ENCODE measurements at regions not wholly inside any gene's neighbourhood (a gene's known extent, or its start where the extent isn't known, plus 50 kb on each side); places are given as distances from the start of the nearest gene placed in this dataset.
A peak's percentile ranks its signal among the peaks of the same experiment; 100 is the strongest.

- TF ChIP-seq TEAD4 (IDR thresholded peaks at IDR 0.05) = no peak
- TF ChIP-seq MAX (IDR thresholded peaks at IDR 0.05) = no peak
- TF ChIP-seq CREB1 (IDR thresholded peaks at IDR 0.05; ENCODE audit: low read depth) = no peak
- no peak for TF ChIP-seq NFIC (IDR thresholded peaks at IDR 0.05)
- TF ChIP-seq ZBTB7A (IDR thresholded peaks at IDR 0.05; ENCODE audit: low read depth) = no peak
- TF ChIP-seq TCF12 (IDR thresholded peaks at IDR 0.05; ENCODE audit: low read depth) = no peak
- no peak for TF ChIP-seq TAF1 (IDR thresholded peaks at IDR 0.05; ENCODE audit: low read depth)
- TF ChIP-seq REST (IDR thresholded peaks at IDR 0.05; ENCODE audit: low read depth) = no peak
- TF ChIP-seq EP300 (IDR thresholded peaks at IDR 0.05; ENCODE audit: borderline replicate concordance) = no peak
- TF ChIP-seq YY1 (IDR thresholded peaks at IDR 0.05; ENCODE audit: low read depth) = no peak
- TF ChIP-seq USF1 (IDR thresholded peaks at IDR 0.05) = no peak
- TF ChIP-seq FOXM1 (IDR thresholded peaks at IDR 0.05; ENCODE audit: borderline replicate concordance, low read depth) = no peak
- no peak for TF ChIP-seq EGR1 (IDR thresholded peaks at IDR 0.05)
- TF ChIP-seq RAD21 (IDR thresholded peaks at IDR 0.05; ENCODE audit: low read depth) = no peak
- TF ChIP-seq CEBPB (IDR thresholded peaks at IDR 0.05) = no peak
Measured at GRCh38 chr17:70750983-70751382, 581.7 kb downstream of the KCNJ2 start.

- TF ChIP-seq TCF12 (IDR thresholded peaks at IDR 0.05; ENCODE audit: low read depth) = peak; percentile 70
- 0 out of 2 replicates have a peak, but pooled peaks have one; percentile 15 for TF ChIP-seq NFIC (IDR thresholded peaks at IDR 0.05)
- TF ChIP-seq CEBPB (IDR thresholded peaks at IDR 0.05) = peak; percentile 95
- no peak for TF ChIP-seq USF1 (IDR thresholded peaks at IDR 0.05)
- TF ChIP-seq RAD21 (IDR thresholded peaks at IDR 0.05; ENCODE audit: low read depth) = no peak
- no peak for TF ChIP-seq TAF1 (IDR thresholded peaks at IDR 0.05; ENCODE audit: low read depth)
- TF ChIP-seq YY1 (IDR thresholded peaks at IDR 0.05; ENCODE audit: low read depth) = no peak
- TF ChIP-seq EP300 (IDR thresholded peaks at IDR 0.05; ENCODE audit: borderline replicate concordance) = peak; percentile 77
- peak; percentile 43; the same call in 1 of the 2 replicates for TF ChIP-seq TEAD4 (IDR thresholded peaks at IDR 0.05)
- TF ChIP-seq EGR1 (IDR thresholded peaks at IDR 0.05) = no peak
- no peak for TF ChIP-seq ZBTB7A (IDR thresholded peaks at IDR 0.05; ENCODE audit: low read depth)
- no peak for TF ChIP-seq CREB1 (IDR thresholded peaks at IDR 0.05; ENCODE audit: low read depth)
Measured at GRCh38 chr17:70752966-70753467, 583.7 kb downstream of the KCNJ2 start.

- TF ChIP-seq NFIC (IDR thresholded peaks at IDR 0.05) (no peak), TAF1 (IDR thresholded peaks at IDR 0.05; ENCODE audit: low read depth) (no peak), TEAD4 (IDR thresholded peaks at IDR 0.05) (no peak), FOXM1 (IDR thresholded peaks at IDR 0.05; ENCODE audit: borderline replicate concordance, low read depth) (no peak), REST (IDR thresholded peaks at IDR 0.05; ENCODE audit: low read depth) (no peak), CREB1 (IDR thresholded peaks at IDR 0.05; ENCODE audit: low read depth) (no peak), EGR1 (IDR thresholded peaks at IDR 0.05) (no peak), MAX (IDR thresholded peaks at IDR 0.05) (no peak), RAD21 (IDR thresholded peaks at IDR 0.05; ENCODE audit: low read depth) (no peak), YY1 (IDR thresholded peaks at IDR 0.05; ENCODE audit: low read depth) (no peak), EP300 (IDR thresholded peaks at IDR 0.05; ENCODE audit: borderline replicate concordance) (no peak), ZBTB7A (IDR thresholded peaks at IDR 0.05; ENCODE audit: low read depth) (no peak), TCF12 (IDR thresholded peaks at IDR 0.05; ENCODE audit: low read depth) (no peak), USF1 (IDR thresholded peaks at IDR 0.05) (no peak), CEBPB (IDR thresholded peaks at IDR 0.05) (no peak)
Measured at GRCh38 chr17:70763018-70763417, 593.7 kb downstream of the KCNJ2 start.

- TF ChIP-seq NFIC (IDR thresholded peaks at IDR 0.05) (no peak), RAD21 (IDR thresholded peaks at IDR 0.05; ENCODE audit: low read depth) (peak; percentile 93), TEAD4 (IDR thresholded peaks at IDR 0.05) (peak; percentile 25; the same call in 1 of the 2 replicates)
Measured at GRCh38 chr17:70767102-70767701, 597.9 kb downstream of the KCNJ2 start.

GRCh38 chr17:70769956-70770355, 600.6 kb downstream of the KCNJ2 start:
- TF ChIP-seq ZBTB7A (IDR thresholded peaks at IDR 0.05; ENCODE audit: low read depth) (no peak), EP300 (IDR thresholded peaks at IDR 0.05; ENCODE audit: borderline replicate concordance) (no peak), CREB1 (IDR thresholded peaks at IDR 0.05; ENCODE audit: low read depth) (no peak), FOXM1 (IDR thresholded peaks at IDR 0.05; ENCODE audit: borderline replicate concordance, low read depth) (no peak), TCF12 (IDR thresholded peaks at IDR 0.05; ENCODE audit: low read depth) (no peak), NFIC (IDR thresholded peaks at IDR 0.05) (no peak), CEBPB (IDR thresholded peaks at IDR 0.05) (no peak), MAX (IDR thresholded peaks at IDR 0.05) (no peak), REST (IDR thresholded peaks at IDR 0.05; ENCODE audit: low read depth) (no peak), EGR1 (IDR thresholded peaks at IDR 0.05) (no peak), TAF1 (IDR thresholded peaks at IDR 0.05; ENCODE audit: low read depth) (no peak), YY1 (IDR thresholded peaks at IDR 0.05; ENCODE audit: low read depth) (no peak), TEAD4 (IDR thresholded peaks at IDR 0.05) (no peak), USF1 (IDR thresholded peaks at IDR 0.05) (no peak), RAD21 (IDR thresholded peaks at IDR 0.05; ENCODE audit: low read depth) (no peak)
